ENCODE measurements at regions not wholly inside any gene's neighbourhood (a gene's known extent, or its start where the extent isn't known, plus 50 kb on each side); places are given as distances from the start of the nearest gene placed in this dataset.

GRCh38 chr13:74259641-74260040, 125.4 kb upstream of the KLF12 start:
- TF ChIP-seq ZNF668 (CRISPR knock-in tag; IDR thresholded peaks at IDR 0.05) (no peak), ZNF384 (IDR thresholded peaks at IDR 0.05; ENCODE audit: low read depth, low read length) (no peak), BDP1 (IDR thresholded peaks at IDR 0.05; ENCODE audit: insufficient read depth, insufficient read length) (no peak), ZNF41 (CRISPR knock-in tag; conservative IDR thresholded peaks at IDR 0.05) (no peak)

Data from K562 (cell line).